SK-N-MC (cell line): ENCODE measurements at regions not wholly inside any gene's neighbourhood (a gene's known extent, or its start where the extent isn't known, plus 50 kb on each side); places are given as distances from the start of the nearest gene placed in this dataset.

ENCODE experiments used
- EZH2 ChIP-seq: fragments of 200-600 bp; sonication (generic); IDR thresholded peaks from one replicate; pipeline ENCODE4 v1.6.1; 2017; ENCODE audit warnings: antibody characterized with exemption
- POLR2AphosphoS5 ChIP-seq: IDR thresholded peaks from 2 replicates; pipeline ENCODE4 v1.6.1; 2012; ENCODE audit warnings: mild to moderate bottlenecking, low read depth, low read length, borderline replicate concordance

DNA sequence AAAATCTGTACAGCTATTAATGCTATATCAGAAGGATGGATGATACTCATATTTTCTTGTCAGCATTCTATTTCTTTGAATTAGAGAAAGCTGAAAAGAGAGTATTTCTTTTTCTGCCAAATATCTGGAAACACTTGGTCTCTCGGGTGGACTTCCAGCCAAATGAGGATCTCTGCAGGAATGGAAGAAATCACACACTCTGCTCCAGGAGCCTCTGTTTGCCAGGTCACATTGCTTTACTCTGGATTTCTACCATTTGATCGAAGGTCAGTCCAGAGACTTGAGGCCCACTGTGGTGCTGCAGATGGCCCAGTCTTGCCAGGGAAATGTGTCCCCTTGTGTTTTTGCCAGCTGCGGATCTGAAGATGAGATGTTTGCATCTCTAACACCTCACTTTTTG lies 154.1 kb downstream of the PCSK1 start:
- TF ChIP-seq POLR2AphosphoS5 (no peak), EZH2 (no peak)
